Ishikawa (cell line): ENCODE measurements at regions not wholly inside any gene's neighbourhood (a gene's known extent, or its start where the extent isn't known, plus 50 kb on each side); places are given as distances from the start of the nearest gene placed in this dataset.

Experiments used
- CEBPB ChIP-seq: IDR thresholded peaks from 2 replicates; pipeline ENCODE4 v1.6.1; 2012
- CREB1 ChIP-seq: IDR thresholded peaks from 2 replicates; pipeline ENCODE4 v1.6.1; 2012; ENCODE audit warnings: low read depth
- EGR1 ChIP-seq: IDR thresholded peaks from 2 replicates; pipeline ENCODE4 v1.6.1; 2012
- EP300 ChIP-seq: IDR thresholded peaks from 2 replicates; pipeline ENCODE4 v1.6.1; 2012; ENCODE audit warnings: borderline replicate concordance
- FOXM1 ChIP-seq: IDR thresholded peaks from 2 replicates; pipeline ENCODE4 v1.6.1; 2012; ENCODE audit warnings: low read depth, borderline replicate concordance
- NFIC ChIP-seq: IDR thresholded peaks from 2 replicates; pipeline ENCODE4 v1.6.1; 2012
- RAD21 ChIP-seq: IDR thresholded peaks from 2 replicates; pipeline ENCODE4 v1.6.1; 2012; ENCODE audit warnings: low read depth
- TAF1 ChIP-seq: IDR thresholded peaks from 2 replicates; pipeline ENCODE4 v1.6.1; 2012; ENCODE audit warnings: low read depth, mild to moderate bottlenecking
- TCF12 ChIP-seq: IDR thresholded peaks from 2 replicates; pipeline ENCODE4 v1.6.1; 2012; ENCODE audit warnings: low read depth
- YY1 ChIP-seq: IDR thresholded peaks from 2 replicates; pipeline ENCODE4 v1.6.1; 2012; ENCODE audit warnings: low read depth
- ZBTB7A ChIP-seq: IDR thresholded peaks from 2 replicates; pipeline ENCODE4 v1.6.1; 2012; ENCODE audit warnings: low read depth
- TF ChIP-seq, protein P1 (sequence below): IDR thresholded peaks from 2 replicates; pipeline ENCODE4 v1.6.1; 2012
- TF ChIP-seq, protein P2 (sequence below): IDR thresholded peaks from 2 replicates; pipeline ENCODE4 v1.6.1; 2012; ENCODE audit warnings: low read depth, mild to moderate bottlenecking
- TF ChIP-seq, protein P3 (sequence below): IDR thresholded peaks from 2 replicates; pipeline ENCODE4 v1.6.1; 2012

DNA sequence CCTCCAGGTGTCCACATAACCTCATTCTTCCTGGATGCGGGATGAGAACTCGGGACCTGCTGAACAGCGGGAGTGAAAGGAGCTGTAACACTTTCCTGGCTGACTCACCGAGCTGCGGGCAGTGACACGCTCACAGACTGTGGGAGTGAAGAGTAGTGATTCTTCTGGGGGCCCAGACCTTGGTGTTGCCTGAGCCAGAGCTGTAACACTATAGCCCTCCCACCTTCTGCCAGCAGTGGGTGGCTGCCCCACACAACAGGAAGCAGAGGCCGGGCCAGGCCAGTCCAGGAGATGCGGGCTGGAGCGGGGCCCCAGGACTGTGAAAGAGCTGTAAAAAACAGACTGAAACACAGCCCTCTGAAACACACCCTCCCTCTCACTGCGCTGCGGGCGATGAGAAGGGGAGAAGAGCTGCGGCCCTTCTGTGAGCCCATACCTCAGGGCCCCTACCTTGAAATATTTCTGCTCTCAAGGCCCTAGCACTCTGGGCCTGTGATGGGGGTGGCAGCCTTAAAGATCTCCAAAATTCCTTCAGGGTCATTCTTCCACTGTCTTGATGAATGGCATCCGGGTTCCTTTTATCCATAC, 464.0 kb upstream of the CCDC54 start:
- TF ChIP-seq EP300 (no peak), NFIC (no peak), RAD21 (no peak), ZBTB7A (no peak), TAF1 (no peak), YY1 (no peak), CEBPB (no peak), EGR1 (no peak), TCF12 (no peak), FOXM1 (no peak), CREB1 (no peak)
- TF ChIP-seq, protein P1, sequence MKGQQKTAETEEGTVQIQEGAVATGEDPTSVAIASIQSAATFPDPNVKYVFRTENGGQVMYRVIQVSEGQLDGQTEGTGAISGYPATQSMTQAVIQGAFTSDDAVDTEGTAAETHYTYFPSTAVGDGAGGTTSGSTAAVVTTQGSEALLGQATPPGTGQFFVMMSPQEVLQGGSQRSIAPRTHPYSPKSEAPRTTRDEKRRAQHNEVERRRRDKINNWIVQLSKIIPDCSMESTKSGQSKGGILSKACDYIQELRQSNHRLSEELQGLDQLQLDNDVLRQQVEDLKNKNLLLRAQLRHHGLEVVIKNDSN, result no peak
- TF ChIP-seq, protein P2, sequence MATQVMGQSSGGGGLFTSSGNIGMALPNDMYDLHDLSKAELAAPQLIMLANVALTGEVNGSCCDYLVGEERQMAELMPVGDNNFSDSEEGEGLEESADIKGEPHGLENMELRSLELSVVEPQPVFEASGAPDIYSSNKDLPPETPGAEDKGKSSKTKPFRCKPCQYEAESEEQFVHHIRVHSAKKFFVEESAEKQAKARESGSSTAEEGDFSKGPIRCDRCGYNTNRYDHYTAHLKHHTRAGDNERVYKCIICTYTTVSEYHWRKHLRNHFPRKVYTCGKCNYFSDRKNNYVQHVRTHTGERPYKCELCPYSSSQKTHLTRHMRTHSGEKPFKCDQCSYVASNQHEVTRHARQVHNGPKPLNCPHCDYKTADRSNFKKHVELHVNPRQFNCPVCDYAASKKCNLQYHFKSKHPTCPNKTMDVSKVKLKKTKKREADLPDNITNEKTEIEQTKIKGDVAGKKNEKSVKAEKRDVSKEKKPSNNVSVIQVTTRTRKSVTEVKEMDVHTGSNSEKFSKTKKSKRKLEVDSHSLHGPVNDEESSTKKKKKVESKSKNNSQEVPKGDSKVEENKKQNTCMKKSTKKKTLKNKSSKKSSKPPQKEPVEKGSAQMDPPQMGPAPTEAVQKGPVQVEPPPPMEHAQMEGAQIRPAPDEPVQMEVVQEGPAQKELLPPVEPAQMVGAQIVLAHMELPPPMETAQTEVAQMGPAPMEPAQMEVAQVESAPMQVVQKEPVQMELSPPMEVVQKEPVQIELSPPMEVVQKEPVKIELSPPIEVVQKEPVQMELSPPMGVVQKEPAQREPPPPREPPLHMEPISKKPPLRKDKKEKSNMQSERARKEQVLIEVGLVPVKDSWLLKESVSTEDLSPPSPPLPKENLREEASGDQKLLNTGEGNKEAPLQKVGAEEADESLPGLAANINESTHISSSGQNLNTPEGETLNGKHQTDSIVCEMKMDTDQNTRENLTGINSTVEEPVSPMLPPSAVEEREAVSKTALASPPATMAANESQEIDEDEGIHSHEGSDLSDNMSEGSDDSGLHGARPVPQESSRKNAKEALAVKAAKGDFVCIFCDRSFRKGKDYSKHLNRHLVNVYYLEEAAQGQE, result no peak
- TF ChIP-seq, protein P3, sequence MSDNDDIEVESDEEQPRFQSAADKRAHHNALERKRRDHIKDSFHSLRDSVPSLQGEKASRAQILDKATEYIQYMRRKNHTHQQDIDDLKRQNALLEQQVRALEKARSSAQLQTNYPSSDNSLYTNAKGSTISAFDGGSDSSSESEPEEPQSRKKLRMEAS, result no peak
